HL-60/S4 treated with retinoic acid at 250 ng/mL for 4 days and 3 days (cell line): ENCODE measurements at regions not wholly inside any gene's neighbourhood (a gene's known extent, or its start where the extent isn't known, plus 50 kb on each side); places are given as distances from the start of the nearest gene placed in this dataset.
"Not testable (repeated sequence)": the region's sequence is repeated elsewhere in the genome, so short reads cannot be mapped to it uniquely, and the experiment has no call there.

Source experiments
- in situ Hi-C: fragments of 300-500 bp; cut with MboI; formaldehyde crosslinking; loops from 2 replicates; pipeline ENCODE4 v1.7.0; 2022; ENCODE audit warnings: low sequenced_read_pairs

DNA sequence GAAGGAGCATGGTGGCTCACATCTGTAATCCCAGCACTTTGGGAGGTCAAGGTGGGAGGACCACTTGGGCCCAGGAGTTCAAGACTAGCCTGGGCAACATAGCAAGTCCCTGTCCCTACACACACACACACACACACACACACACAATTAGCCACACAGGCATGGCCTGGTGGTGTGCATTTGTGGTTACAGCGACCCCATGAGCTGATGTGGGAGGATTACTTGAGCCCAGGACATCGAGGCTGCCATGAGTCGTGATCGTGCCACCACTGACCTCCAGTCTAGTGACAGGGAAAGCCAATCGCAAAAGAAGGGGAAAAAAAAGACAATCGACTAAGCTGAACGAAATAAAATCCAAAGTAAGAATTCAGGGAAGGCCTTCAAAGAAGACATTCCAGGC, 67.9 kb downstream of the TBX3 start:
- in situ Hi-C loops: no loop called here

DNA sequence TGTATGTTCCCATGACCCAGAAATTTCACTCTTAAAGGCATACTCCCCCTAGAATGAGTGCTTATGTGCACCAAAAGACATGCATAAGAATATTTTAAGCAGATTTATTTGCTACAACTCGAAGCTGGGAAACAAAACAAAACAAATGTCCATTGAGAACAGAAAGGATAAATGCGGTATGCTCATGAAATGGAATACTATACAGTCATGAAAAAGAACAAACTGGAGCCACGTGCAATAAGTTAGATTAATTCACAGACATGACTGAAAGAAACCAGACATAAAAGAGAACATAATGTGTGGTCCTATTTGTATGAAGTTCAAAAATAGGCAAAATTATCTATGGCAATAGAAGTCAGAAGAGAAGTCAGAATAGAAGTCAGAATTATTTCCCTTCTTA, 69.9 kb downstream of the TBX3 start:
- in situ Hi-C loops: no loop called here

GRCh38 chr12:114612062-114612461, 71.9 kb downstream of the TBX3 start:
- in situ Hi-C loops: no loop called here

DNA sequence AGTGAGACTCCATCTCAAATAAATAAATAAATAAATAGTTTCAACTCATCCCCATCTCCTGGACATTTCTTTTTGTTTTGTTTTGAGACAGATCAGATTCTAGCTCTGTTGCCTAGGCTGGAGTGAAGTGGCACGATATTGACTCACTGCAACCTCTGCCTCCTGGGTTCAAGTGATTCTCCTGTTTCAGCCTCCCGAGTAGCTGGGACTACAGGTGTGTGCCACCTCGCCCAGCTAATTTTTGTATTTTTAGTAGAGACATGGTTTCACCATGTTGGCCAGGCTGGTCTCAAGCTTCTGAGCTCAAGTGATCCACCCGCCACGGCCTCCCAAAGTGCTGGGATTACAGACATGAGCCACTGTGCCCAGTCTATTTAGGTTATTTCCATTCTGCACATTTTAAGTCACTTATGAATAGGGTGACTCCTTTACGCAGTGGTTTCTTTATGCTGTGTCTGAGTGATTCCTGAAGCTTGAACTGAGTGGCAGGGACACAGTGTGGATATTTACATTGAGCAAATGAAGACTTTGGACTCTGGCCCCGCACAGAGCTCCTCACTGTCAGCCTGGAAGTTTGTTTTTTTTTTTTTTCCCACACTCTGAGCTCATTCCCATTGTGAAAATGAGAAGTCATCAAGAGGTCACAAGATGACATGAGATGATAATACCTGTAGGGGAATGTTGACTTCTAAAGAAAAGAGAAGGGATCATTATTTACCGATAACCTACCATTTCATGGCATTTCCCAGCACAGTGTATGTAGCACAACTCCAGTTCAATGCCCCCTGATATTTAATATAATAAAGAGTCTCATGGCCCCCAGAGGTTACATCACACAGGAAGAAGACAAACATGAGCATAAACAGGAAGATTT, 72.6 kb downstream of the TBX3 start:
- in situ Hi-C loops: no loop called here

DNA sequence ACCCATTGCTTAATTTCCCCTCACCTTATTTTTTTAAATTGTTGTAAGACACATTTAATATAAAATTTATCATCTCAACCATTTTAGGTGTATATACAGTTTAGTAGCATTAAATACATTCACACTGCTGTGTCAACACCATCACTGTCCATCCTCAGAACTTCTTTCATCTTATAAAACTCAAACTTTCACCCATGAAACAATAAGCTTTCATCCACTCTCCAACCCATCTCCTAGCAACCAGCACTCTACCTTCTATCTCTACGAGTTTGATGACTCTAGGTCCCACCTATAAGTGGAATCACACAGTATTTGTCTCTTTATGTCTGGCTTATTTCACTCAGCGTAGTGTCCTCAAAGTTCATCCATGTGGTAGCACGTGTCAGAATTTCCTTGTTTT, 75.5 kb downstream of the TBX3 start:
- in situ Hi-C loops: no loop called here

GRCh38 chr12:114605918-114606317, 78.1 kb downstream of the TBX3 start:
- in situ Hi-C loops: no loop called here

GRCh38 chr12:114604606-114605005, 79.4 kb downstream of the TBX3 start:
- in situ Hi-C loops: no loop called here

DNA sequence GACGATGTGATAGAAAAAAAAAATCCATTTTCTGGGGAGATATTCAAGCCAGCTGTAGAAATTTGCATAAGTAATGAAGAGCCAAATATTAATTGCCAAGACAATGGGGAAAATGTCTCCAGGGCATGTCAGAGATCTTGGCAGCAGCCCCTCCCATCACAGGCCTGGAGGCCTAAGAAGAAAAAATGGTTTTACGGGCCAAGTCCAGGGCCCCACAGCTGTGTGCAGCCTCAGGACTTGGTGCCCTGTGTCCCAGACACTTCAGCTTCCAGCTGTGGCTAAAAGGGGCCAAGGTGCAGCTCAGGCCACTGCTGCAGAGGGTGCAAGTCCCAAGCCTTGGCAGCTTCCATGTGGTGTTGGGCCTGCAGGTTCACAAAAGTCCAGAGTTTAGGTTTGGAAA, 83.4 kb downstream of the TBX3 start:
- in situ Hi-C loops: not testable (repeated sequence)

- in situ Hi-C loops: no loop called here
Observed at GRCh38 chr12:114598111-114598510, 85.9 kb downstream of the TBX3 start.

GRCh38 chr12:114592946-114593345, 91.0 kb downstream of the TBX3 start:
- in situ Hi-C loops: no loop called here

DNA sequence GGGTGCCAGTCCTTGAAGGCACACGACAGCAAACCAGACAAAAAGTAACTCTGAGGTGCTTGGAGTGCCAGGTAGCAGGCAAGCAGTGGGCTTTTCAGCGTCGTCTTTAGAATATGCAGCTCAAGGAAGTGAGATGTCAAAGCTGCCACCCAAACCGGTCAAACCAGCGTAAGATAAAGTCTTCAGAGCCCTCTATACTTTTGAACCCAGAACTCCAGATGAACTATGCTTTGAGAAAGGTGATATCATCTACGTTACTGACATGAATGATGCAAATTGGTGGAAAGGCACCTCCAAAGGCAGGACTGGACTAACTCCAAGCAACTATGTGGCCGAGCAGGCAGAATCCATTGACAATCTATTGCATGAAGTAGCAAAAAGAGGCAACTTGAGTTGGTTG, 95.9 kb downstream of the TBX3 start:
- in situ Hi-C loops: no loop called here

GRCh38 chr12:114580306-114580705, 103.7 kb downstream of the TBX3 start:
- in situ Hi-C loops: no loop called here

DNA sequence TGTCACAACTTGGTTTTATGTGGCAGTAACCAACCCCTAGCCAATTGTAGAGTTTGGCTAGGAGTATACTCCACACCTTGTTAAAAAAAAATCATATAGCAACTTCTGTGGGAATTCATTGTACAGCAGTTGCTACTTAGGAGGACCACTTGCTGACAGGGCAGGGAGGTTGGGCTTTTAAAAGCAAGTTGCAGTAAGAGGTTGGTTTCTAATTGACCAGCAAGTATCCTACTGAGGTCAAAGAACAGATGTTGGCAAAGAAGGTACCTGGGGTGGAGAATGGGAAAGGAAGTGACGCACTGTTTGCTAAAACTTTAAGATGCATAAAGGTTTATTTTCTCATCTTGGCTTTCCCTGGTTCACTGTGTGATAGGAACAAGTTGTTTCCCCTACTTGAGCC, 104.6 kb downstream of the TBX3 start:
- in situ Hi-C loops: no loop called here

- in situ Hi-C loops: no loop called here
Observed at GRCh38 chr12:114562654-114563053, 121.3 kb downstream of the TBX3 start.

- in situ Hi-C loops: no loop called here
Observed at GRCh38 chr12:114555451-114555850, 128.5 kb downstream of the TBX3 start.

GRCh38 chr12:114547636-114548035, 136.3 kb downstream of the TBX3 start:
- in situ Hi-C loops: no loop called here

DNA sequence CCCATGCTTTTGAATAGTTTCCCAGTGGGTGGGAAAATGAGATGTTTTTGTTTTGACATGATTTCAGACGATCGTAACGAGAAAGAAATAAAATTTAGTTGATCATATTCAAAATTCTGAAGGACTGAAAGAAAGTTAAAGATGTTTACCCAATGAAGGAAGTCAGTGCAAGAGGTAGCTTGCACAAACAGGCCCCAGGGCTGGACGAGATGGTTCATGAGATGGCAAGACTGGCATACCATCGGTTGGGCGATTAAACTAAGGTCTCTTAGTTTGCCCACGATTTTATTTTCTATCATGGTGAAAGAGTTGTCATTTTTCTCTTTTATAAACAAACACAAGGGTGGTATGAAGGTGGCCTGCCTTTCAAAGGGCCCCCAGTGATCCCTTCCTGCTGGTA, 124.5 kb upstream of the TBX5 start:
- in situ Hi-C loops: no loop called here

DNA sequence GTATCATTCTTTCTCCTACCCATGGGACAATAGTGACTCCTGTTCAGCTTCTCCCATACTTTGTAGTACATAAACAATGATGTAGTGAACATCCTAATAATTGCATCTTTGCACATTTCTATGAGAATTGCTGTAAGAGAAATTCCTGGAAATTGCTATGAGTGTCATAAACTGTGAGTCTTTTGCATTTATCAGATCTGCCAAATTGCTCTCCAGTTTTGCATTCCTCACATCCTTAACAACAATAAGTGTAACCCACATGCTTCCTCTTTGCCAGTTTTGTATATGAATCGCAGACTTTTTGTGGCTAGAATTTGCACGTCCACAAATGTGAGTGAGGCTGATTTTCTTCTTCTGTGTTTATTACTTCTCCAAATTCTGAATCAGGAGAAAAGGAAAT, 124.0 kb upstream of the TBX5 start:
- in situ Hi-C loops: no loop called here

DNA sequence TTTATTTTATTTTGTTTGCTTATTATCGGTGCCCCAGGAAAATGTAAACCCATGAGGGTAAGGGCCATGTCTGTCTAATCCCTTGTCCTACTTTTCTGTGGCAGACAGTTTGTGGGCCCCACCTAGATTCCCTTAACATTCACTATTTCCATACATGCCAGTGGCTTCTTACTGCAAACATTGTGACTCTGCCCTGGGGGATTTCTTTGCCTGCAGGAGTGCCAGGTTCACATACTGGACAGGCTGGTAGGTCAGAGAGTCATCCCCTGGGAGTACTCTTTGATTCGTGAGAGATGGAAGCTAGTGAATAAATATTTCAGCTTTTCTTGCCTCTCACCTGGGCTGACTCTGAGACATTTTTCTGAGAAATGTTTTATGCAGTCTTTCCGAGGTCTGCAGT, 122.8 kb upstream of the TBX5 start:
- in situ Hi-C loops: no loop called here

GRCh38 chr12:114521160-114521559, 115.2 kb upstream of the TBX5 start:
- in situ Hi-C loops: loop anchor here (25.0 kb wide), 1 partner anchor 509 kb away; no protein-coding TSS in a partner anchor

- in situ Hi-C loops: loop anchor here (25.0 kb wide), 1 partner anchor 500 kb away; no protein-coding TSS in a partner anchor
Observed at GRCh38 chr12:114512351-114512750, 106.4 kb upstream of the TBX5 start.

GRCh38 chr12:114508529-114509129, 102.7 kb upstream of the TBX5 start:
- in situ Hi-C loops: loop anchor here (25.0 kb wide), 1 partner anchor 496 kb away; no protein-coding TSS in a partner anchor
